Fibroblast of pulmonary artery (primary cell): ENCODE measurements at regions not wholly inside any gene's neighbourhood (a gene's known extent, or its start where the extent isn't known, plus 50 kb on each side); places are given as distances from the start of the nearest gene placed in this dataset.

ENCODE experiments used
- DNase-seq: peaks from one replicate; pipeline ENCODE4 v3.0.0-alpha.2; 2010; ENCODE audit warnings: low read depth
- H3K4me3 ChIP-seq: replicated peaks from 2 replicates; pipeline ENCODE4 v1.5.1; 2011; ENCODE audit warnings: low read depth, mild to moderate bottlenecking, control low read depth, low read length, moderate library complexity
- CTCF ChIP-seq: IDR thresholded peaks from 2 replicates; pipeline ENCODE4 v1.5.1; 2011; ENCODE audit warnings: mild to moderate bottlenecking, control low read depth, low read length, inconsistent platforms; ENCODE audit errors: missing control alignments

- no peak overlapping the region for H3K4me3 ChIP-seq
- TF ChIP-seq CTCF, result no peak
- no peak for DNase-seq
Observed at GRCh38 chr4:1562771-1563170, 121.3 kb downstream of the FAM53A start.

GRCh38 chr4:1562371-1562770 is 121.7 kb downstream of the FAM53A start:
- H3K4me3 ChIP-seq, result no peak overlapping the region
- no peak for DNase-seq
- TF ChIP-seq CTCF, result no peak

GRCh38 chr4:1561286-1561990 is 122.7 kb downstream of the FAM53A start:
- TF ChIP-seq CTCF, result no peak
- no peak for DNase-seq
- H3K4me3 ChIP-seq, result no peak overlapping the region

GRCh38 chr4:1559896-1560650 is 124.0 kb downstream of the FAM53A start:
- no peak for DNase-seq
- no peak for TF ChIP-seq CTCF
- H3K4me3 ChIP-seq, result no peak overlapping the region

GRCh38 chr4:1558205-1558604 is 125.9 kb downstream of the FAM53A start:
- DNase-seq, result no peak
- no peak overlapping the region for H3K4me3 ChIP-seq
- TF ChIP-seq CTCF, result no peak

- H3K4me3 ChIP-seq, result no peak overlapping the region
- DNase-seq, result no peak
- no peak for TF ChIP-seq CTCF
Observed at GRCh38 chr4:1557221-1557597, 126.9 kb downstream of the FAM53A start.
